Lung microvascular endothelial cell (primary cell): ENCODE measurements at regions not wholly inside any gene's neighbourhood (a gene's known extent, or its start where the extent isn't known, plus 50 kb on each side); places are given as distances from the start of the nearest gene placed in this dataset.
"Not testable (repeated sequence)": the region's sequence is repeated elsewhere in the genome, so short reads cannot be mapped to it uniquely, and the experiment has no call there.

ENCODE experiments used
- DNase-seq, 2 donors: peaks; one replicate each; pipeline versions ENCODE4 v3.0.0 to v3.0.0-alpha.2; 2010; ENCODE audit warnings: low read depth in 2 of 2

- no peak for DNase-seq
These were observed 385.4 kb upstream of the TMEFF2 start for GRCh38 chr2:192579965-192580700.

- DNase-seq = no peak
These were observed 384.0 kb upstream of the TMEFF2 start for GRCh38 chr2:192578780-192579179.

GRCh38 chr2:192577706-192578105 lies 383.0 kb upstream of the TMEFF2 start:
- DNase-seq = no peak

GRCh38 chr2:192574552-192574951 lies 379.8 kb upstream of the TMEFF2 start:
- no peak for DNase-seq

GRCh38 chr2:192571636-192572035 lies 376.9 kb upstream of the TMEFF2 start:
- DNase-seq = no peak

GRCh38 chr2:192570788-192571187 lies 376.1 kb upstream of the TMEFF2 start:
- no peak for DNase-seq

- no peak for DNase-seq
These were observed 372.1 kb upstream of the TMEFF2 start for GRCh38 chr2:192566863-192567262.

GRCh38 chr2:192560326-192560725 lies 365.6 kb upstream of the TMEFF2 start:
- no peak for DNase-seq

- no peak for DNase-seq
These were observed 364.9 kb upstream of the TMEFF2 start for GRCh38 chr2:192559587-192559986.

- DNase-seq = no peak
These were observed 363.9 kb upstream of the TMEFF2 start for GRCh38 chr2:192558637-192559036.

GRCh38 chr2:192555740-192556139 lies 361.0 kb upstream of the TMEFF2 start:
- DNase-seq = no peak

GRCh38 chr2:192551760-192552159 lies 357.0 kb upstream of the TMEFF2 start:
- DNase-seq = no peak

- DNase-seq = no peak
These were observed 351.8 kb upstream of the TMEFF2 start for GRCh38 chr2:192546565-192546964.

- no peak for DNase-seq
These were observed 349.7 kb upstream of the TMEFF2 start for GRCh38 chr2:192544371-192544955.

- not testable (repeated sequence) for DNase-seq
These were observed 347.7 kb upstream of the TMEFF2 start for GRCh38 chr2:192542148-192543066.

GRCh38 chr2:192539306-192539705 lies 344.6 kb upstream of the TMEFF2 start:
- DNase-seq = no peak

GRCh38 chr2:192536922-192537624 lies 342.3 kb upstream of the TMEFF2 start:
- no peak for DNase-seq

- DNase-seq = no peak
These were observed 341.5 kb upstream of the TMEFF2 start for GRCh38 chr2:192535956-192536921.

GRCh38 chr2:192534072-192534471 lies 339.3 kb upstream of the TMEFF2 start:
- DNase-seq = no peak

- DNase-seq = not testable (repeated sequence)
These were observed 330.0 kb upstream of the TMEFF2 start for GRCh38 chr2:192524642-192525251.
